Stimulated activated CD4-positive, alpha-beta T cell treated with anti-CD3 and anti-CD28 coated beads, Interleukin-1b, Interleukin-23, amount 100 ng/mL, for 4 hours (primary cell): ENCODE measurements at regions not wholly inside any gene's neighbourhood (a gene's known extent, or its start where the extent isn't known, plus 50 kb on each side); places are given as distances from the start of the nearest gene placed in this dataset.

Experiments used
- DNase-seq, 2 donors: peaks; one replicate each; pipeline ENCODE4 v3.0.0-alpha.2; 2020; ENCODE audit warnings: low read depth in 2 of 2

GRCh38 chr13:110097013-110097412, 209.9 kb downstream of the COL4A1 start:
- no peak for DNase-seq

- DNase-seq, result no peak
Observed at GRCh38 chr13:110092831-110093247, 214.1 kb downstream of the COL4A1 start.

DNA sequence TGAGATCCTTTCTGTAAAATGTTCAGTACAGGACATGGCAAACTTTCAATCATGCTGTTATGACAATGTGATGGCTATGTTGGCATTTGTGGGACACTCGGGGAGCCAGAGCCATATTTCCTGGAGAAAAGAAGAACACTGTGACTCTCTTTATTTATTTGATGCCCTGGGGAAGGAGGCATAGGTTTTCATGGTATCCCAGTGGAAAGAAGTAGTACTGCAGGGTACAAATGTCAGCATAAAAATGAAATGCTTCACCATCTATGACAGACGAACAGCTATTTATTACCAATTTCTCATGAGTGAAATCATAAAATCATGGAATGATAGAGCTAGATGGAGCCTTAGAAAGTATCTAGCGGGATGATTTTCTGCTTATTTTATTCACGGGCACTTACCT, 217.1 kb downstream of the COL4A1 start:
- no peak for DNase-seq

- DNase-seq, result no peak
Observed at GRCh38 chr13:110089100-110089499, 217.9 kb downstream of the COL4A1 start.

DNA sequence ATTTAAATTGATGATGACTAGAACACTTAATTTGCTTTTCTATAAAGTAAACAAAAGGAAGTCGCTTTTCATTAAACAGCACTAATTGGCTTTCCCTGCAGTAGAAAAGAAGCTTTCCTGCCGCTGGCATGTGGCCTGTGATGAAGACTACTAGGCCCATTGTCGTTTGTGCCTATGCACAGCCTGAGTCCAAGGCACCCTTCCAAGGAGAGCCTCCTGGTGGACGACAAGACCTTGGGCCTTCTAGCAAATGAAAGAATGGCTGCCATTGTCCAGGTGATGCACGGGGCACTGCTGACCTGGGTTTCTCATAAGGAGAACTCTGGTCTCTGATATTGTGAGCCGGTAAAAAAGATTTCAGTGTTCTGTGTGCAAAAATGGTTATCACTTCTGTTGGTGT, 233.0 kb downstream of the COL4A1 start:
- no peak for DNase-seq

DNA sequence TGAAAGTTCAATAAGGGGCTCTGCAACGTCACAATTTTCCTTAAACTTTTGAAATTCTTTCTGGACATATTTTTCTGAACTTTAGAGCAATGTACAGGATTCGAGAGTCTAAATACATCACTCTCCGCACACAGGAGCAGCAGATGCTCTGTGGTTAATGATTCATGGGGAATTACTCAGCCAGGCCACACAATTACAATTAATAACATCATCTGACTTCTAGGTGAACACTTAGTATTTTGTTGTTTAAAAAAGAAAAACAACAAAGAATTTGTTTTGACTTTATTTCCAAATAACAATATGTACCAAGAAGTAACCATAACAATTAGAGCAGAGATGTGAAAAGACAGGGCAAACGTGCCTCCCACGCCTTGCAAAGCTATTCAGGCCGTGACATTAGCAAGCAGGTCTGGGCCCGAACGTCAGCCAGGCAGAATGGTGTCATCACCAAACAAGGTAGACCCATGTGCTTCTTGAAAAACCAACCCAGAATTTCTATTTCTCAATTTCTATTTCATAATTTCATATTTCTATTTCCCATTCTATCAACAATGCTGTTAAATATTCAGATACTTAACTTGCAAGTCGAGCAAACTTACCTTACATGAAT, 236.3 kb downstream of the COL4A1 start:
- no peak for DNase-seq

DNA sequence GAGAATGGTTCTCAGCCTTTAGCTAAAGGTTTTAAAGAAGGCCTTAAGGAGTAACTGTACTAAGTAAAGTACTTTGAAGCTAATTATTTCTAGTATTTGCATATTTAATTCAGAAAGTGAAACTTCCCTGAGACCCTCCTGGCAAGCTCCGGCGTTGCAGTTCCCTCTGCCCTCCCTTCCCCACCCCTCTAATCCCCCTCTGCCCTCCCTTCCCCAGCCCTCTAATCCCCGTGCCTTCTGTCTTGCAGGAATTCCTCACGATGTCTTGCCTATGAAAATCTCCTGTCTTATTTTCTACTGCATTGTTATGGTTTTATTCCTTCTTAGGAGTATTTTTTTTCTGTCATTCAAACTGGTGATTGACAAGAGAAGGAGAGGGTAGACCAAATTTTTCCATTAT, 236.9 kb downstream of the COL4A1 start:
- DNase-seq, result no peak

- DNase-seq, result no peak
Observed at GRCh38 chr13:110068176-110068473, 238.8 kb downstream of the COL4A1 start.

DNA sequence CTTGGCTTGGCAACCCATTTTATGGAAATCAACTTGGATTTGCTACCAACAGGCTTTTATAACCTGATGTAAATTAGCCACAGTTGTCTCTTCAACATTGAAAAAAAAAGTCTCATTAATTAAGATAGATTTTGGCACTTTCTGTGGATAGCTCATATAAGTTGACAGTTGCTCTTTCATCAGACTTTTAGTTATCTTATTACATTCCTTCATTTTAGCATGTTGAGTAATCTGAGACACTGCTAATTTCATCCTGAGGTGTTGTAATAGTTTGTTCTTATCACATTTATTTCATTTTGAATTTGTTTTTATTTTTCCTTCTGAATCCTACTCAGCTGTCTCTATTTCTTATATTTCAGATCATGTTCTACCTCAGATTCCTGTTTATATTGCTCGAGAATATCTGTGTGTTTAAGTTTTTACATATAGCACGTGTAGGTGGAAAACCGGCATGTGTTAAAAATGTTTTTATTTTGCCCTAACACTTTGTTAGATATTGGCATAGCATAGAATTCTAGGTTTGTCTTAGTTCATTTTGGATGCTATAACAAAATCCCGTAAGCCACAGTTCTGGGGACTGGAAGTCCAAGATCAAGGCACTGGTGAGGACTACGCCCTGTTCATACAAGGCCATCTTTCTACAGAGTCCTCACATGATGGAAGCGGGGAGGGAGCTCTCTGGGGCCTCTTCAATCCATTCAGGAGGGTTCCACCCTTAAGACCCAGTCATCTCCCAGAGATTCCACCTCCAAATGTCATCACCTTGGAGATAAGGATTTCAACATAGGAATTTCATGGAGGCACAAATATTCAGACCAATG, 239.4 kb downstream of the COL4A1 start:
- no peak for DNase-seq

DNA sequence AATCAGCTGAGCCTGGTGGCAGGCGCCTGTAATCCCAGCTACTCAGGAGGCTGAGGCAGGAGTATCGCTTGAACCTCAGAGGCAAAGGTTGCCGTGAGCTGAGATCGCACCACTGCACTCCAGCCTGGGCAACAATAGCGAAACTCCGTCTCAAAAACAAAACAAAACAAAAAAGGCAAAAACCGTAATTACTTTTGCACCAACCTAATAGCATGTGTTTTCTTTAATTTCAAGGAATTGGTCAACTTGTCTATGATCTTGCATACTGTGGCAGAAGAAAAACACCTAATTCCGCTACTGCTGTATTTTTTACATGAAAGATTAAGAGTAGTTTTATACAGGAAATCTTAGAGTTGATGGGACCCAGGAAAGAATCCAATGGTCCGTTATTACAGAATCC, 241.2 kb downstream of the COL4A1 start:
- DNase-seq, result no peak

GRCh38 chr13:110063490-110064421, 243.2 kb downstream of the COL4A1 start:
- DNase-seq, result no peak

DNA sequence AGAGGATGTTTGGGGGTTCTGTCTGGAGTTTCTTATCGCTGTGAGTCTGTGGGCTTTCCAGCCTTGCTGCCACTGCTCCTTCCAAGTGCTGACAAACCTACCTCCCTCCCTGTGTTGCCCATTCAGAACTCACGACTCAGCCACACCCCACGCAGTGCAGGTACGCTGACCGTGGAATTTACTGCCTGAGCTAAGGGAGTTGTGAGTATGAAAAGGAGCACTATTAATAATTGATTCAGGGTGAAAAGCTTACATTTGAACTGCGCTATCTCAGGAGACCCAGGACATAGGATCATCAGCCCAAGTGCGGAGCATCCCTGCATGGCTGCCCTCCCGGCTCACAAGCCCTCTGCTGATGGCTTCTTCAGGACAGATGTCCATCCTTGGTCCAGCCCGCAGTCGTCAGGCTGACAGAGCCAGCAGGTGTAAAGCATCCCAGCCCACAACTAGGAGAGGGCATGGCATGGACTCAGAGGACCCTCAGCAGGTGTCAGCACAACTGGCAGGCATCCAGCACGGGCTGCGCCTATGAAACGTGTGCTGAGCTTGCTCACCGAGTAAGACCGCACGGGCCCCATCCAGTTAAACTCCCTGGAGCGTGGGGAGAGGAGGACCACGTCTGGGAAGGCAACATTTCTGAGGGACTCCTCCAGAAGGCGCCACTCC, 244.0 kb downstream of the COL4A1 start:
- DNase-seq, result no peak

- DNase-seq, result no peak
Observed at GRCh38 chr13:110062077-110062776, 244.7 kb downstream of the COL4A1 start.

- DNase-seq, result no peak
Observed at GRCh38 chr13:110061270-110061669, 245.7 kb downstream of the COL4A1 start.

DNA sequence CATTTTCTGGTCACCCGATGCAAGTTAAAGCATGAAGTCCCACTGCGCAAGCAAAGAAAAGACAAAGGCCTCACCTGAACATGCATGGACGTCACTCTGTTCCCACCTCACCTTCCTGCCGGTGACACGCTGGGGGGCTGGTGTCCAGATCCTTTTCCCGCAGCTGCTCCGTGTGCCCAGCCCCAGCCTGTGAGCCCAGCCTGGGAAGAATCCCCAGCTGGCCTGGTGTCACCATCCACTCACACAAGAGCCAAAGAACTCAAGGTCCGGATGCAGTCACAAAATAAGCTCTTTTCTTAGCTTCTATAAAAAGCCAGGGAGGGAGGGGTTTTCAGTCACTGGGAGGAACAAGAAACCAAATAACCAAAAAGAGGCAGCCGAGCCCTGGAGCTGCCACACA, 249.9 kb downstream of the COL4A1 start:
- DNase-seq, result no peak

GRCh38 chr13:110056640-110057039, 250.3 kb downstream of the COL4A1 start:
- DNase-seq, result no peak

GRCh38 chr13:110055089-110055488, 251.9 kb downstream of the COL4A1 start:
- DNase-seq, result no peak

GRCh38 chr13:110054041-110054440, 252.9 kb downstream of the COL4A1 start:
- no peak for DNase-seq

DNA sequence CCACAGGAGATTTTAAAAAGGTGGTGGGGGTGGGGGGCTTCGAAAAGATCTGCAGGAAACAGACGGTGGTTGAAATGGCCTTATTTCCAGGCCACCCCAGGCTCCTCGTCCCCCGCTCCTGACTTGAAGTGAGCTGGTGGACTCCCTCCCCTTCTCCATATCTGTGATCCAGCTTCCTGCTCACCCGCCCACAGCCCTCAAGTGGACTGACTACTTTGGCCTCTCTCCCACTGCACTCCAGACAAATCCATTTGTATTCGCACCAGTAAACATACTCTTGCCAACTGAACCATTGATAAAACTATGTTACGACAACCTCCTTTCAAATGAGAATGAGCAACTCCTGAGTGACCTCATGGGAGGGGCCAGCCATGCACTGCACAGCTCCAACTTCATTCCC, 259.5 kb downstream of the COL4A1 start:
- no peak for DNase-seq

DNA sequence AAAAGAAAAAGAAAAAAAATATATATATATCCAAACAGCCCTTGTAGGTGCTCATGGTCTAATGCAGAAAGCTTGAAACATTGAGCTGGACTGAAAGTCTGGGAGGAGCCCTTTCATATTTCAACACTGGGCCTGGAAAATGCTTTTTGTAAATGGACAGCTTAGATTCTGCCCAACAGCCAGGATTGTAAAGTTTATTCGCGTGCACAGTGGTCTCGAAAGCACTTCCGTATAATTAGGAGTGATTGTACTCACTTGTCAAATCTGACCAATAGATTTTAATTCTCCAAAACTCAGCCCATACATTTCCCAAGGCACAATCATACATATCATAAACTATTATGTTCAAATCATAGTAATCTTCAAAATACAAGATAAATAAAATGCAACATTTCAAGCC, 260.1 kb downstream of the COL4A1 start:
- DNase-seq, result no peak

DNA sequence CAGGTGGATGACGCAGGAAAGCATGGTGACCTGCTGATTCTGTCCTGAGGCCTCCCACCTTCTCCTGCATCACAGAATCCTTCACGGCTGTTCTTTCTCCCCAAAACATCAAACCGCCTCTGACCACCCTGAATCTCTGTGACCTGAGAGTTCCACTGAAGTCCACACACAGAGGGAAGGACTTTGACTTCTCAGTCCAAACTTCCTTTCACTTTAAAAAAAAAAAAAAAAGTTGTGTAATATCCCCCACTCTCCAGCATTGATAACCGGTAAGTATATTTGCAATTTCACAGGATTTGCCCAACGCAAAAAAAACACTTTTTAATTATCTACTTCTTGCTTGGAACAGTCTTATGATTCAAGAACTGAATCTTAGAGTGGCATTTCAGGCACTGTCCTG, 259.5 kb upstream of the IRS2 start:
- no peak for DNase-seq
